Fibroblast of the conjunctiva (primary cell): ENCODE measurements at regions not wholly inside any gene's neighbourhood (a gene's known extent, or its start where the extent isn't known, plus 50 kb on each side); places are given as distances from the start of the nearest gene placed in this dataset.

Experiments used
- DNase-seq: peaks from one replicate; pipeline ENCODE4 v3.0.0-alpha.2; 2010; ENCODE audit warnings: low read depth

GRCh38 chr12:107474099-107474498, 211.5 kb upstream of the PWP1 start:
- DNase-seq: no peak

DNA sequence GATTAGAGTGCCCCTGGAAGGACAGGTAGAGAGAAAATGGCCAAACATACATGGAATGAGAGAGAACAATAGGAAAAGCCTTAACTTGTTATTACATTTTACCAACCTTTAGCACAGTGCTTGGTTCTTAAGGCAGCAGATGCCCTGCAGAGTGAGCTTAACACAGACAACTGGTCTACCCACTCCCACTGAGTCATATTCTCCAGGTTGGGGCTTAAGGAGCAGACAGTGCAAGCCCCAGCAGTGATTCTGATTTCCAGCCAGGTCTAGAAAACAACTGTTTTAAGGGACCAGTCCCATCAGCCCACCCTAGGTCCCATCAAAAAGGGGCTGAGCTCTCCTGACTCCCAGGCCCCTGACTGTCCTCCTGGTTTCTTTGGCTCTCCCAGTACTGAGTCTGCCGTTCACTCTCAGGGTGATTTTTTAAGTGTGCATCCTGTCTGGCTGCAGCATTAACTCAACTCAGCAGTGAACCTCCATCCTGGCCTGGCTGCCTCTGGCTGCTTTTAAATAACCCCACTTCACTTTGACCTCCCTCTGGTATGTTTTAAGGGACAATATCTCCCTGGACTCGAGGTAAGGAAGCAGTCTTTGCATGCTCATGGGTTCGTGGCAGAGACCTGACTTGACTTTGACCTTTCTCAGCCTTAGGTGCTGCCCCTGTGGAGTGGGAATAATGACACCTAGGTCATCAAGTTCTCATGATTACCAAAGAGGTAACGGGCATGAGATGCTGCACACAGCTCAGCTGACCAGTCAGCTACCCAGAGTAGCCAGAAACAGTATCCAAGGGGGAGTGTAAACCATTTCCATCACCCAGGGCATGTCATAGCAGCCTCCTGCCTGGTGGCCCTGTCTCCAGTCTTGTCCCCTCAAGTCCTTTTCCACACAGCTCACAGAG, 210.7 kb upstream of the PWP1 start:
- DNase-seq: no peak

- no peak for DNase-seq
Measured at GRCh38 chr12:107475900-107476299, 209.7 kb upstream of the PWP1 start.

DNA sequence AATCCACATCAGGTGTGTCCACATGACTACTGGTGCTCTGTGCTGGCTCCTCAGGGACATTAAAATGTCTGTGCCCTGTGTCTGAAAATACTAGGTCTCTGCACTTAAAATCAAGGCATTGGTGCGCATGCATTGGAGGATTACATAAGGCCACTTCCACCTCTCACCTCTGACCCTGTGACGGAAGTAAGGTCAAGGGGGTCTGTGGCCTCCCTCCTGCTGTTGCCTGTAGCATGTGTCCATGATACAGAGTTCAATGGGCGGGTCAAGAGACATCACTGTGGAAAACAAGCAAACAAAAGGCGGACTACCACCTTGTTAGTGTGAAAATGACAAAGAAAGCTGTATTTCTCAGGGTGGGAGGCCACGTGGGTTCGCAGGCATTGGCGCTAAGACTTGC, 208.6 kb upstream of the PWP1 start:
- no peak for DNase-seq

DNA sequence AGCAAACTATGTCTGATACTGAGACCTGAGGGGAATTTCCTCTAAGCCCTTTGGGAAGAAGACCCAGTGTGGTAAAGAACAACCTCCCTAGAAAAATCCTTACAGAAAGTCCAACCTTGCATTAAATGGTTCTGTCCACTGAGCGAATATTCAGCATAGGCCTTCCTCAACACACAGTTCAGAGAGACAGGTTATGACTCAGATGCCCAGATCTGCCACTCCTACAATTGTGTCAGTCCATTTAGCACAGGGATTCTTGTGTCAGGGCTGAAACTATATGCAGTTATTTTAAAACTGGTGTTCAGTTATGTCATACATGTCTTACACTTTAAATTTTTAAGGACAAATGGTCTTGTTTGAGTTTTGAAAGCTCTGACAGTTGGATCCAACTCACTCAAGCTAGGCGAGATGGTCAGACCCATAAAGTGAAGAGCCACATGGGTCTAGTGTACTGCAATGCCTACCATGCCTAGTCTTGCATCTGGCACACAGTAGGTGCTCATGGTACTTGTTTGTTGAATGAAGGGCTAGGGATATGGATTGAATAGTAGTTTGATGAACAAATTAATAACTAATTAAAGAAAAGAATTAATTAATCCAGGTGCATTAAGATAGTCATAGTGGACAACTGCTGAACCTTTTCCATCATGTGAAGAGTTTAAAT, 207.5 kb upstream of the PWP1 start:
- DNase-seq: no peak

DNA sequence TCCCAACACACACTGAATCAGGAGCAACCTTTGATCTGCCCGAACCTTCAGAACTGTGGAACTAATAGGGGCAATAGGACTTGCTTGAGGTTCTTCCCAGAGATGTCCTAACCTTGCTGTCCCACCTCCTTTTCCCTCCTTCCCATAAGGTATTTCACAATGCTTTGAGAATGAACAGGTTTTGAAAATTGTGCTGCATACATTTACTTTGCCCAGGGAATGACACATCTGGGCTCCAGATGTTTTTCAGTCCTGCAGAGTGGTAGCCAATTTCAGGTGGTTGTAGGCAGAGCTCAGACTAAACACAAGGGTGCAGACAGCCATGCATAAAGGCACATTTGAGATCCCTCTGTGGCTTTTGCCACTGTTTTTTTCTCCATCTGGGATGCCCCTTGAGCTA, 206.7 kb upstream of the PWP1 start:
- DNase-seq: no peak

DNA sequence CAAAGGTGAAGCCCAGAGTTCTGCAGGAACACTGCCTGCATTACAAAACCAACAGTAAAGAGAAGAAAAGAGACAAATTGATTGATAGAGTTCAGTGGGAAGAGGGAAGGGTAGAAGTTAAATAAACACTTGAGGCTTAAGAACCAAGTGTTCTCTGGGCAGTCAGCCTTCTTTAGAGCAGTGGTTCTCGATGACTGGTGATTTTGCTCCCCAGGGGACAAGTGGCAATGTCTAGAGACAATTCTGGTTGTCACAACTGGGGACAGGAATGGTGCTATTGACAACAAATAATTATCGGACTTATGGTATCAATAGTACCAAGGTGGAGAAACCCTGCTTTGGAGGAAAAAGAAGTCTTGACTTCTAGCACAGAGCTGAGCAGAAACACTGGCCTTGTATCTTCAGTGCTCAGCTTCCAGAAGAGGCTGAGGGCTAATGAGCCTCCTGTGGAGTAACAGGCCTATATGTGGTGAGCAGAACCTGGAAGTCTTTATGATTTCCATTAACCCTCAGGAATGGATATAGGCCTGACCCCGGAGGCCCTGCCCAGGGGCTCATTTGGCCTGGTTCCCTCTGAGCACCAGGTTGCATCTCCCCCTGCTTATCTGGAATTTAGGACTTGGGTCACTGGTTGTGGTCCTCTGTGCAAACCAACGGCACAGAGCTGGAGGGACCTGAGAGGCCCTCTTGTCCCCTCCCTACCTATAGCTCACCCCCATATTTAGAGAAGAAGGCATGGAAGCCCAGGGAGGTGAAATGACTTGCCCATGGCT, 204.6 kb upstream of the PWP1 start:
- DNase-seq: no peak

DNA sequence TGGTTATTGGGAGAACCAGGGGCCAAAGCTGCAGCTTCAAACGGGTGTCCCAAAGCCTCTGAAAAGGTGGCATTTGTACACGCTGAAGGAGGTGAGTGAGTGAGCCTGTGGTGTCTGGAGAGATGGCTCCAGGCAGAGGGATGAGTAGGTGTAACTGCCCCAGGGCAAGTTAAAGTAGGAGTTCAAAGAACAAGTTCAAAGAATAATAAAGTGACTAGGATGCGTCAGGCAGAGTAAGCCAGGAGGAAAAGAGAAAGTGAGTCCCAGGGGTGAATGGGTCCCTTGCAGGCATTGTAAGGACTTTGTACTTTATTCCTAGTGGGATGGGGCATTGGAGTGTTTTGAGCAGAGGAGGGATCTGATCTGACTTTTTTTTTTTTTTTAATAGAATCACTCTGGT, 201.4 kb upstream of the PWP1 start:
- no peak for DNase-seq

- DNase-seq: no peak
Measured at GRCh38 chr12:107484941-107485340, 200.7 kb upstream of the PWP1 start.

- DNase-seq: no peak
Measured at GRCh38 chr12:107485731-107486130, 199.9 kb upstream of the PWP1 start.

GRCh38 chr12:107486140-107486892, 199.3 kb upstream of the PWP1 start:
- DNase-seq: no peak

- no peak for DNase-seq
Measured at GRCh38 chr12:107487011-107487680, 198.5 kb upstream of the PWP1 start.

- no peak for DNase-seq
Measured at GRCh38 chr12:107488666-107489065, 196.9 kb upstream of the PWP1 start.

DNA sequence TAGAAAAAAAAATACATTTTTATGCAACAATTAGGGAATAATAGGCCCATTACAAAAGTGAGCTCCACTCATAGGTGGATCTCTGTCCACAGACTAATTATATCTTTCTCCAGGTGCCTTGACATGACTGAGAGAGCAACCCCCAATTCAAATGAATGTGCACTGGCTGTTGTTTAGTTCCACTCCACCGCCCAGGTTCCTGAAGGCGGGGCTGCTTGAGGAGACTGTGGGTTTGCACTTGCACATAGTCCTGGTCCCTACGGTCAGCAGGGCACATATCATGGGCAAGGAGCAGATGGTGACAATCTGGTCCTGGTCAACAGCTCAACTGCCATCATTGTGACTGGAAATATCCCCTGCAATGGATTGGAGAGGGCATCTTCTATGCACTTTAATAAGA, 195.6 kb upstream of the PWP1 start:
- no peak for DNase-seq

DNA sequence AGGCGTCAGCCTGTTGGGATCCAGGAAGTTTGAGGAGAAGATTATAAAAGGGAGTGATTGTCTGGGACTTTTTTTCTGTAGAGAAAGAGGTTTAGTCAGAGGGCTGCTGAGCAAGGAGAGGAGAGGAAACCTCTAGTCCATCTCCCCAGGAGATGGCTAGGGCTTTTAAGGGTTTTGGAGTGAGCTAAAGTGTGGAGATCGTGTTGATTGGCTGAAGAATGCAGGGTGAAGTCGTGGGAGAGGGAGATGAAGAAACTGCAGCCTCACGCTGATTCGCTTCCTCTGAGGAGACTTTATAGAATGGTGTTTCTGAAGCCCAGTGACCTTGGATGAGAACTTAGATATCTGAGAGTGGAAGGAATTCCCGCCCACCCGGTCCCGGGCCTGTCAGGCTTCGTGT, 193.7 kb upstream of the PWP1 start:
- DNase-seq: no peak

GRCh38 chr12:107492393-107493134, 193.0 kb upstream of the PWP1 start:
- DNase-seq: no peak

DNA sequence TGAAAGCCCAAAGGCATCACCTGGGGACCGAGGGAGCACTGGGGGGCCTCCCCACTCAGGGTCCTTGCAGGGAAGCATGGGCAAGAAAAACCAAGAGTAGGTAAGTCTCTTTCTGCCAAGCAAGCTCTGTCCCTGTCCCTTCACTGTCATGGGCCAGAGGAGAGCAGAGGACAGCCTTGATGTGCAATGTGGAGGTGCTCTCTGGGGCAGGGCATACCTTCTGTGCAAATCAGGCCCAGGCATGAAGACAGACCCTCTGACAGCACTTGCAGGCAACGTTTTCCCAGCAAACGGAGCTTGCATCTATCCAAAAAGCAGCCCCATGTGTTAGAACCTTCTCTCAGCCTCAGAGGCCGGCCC, 192.5 kb upstream of the PWP1 start:
- DNase-seq: no peak

- DNase-seq: no peak
Measured at GRCh38 chr12:107493666-107494065, 191.9 kb upstream of the PWP1 start.

DNA sequence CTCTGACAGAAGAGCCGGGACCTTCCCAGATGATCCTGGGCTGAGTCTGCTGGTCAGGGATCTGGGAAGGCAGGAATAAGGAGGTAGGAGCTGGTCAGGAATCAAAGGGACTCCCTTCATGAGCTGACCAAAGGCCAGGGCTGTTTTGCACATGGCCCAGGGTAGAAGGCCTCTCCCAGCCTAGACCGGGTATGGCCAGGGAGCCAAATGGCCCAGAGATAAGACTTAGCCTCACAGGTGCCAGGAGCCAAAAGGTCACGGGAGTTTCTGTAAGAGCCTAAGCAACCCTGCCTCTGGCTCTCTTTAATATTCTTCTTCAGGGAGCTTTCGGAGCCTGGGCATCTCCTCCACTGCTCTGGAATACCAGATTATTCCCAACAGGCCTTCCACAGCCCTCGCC, 191.3 kb upstream of the PWP1 start:
- no peak for DNase-seq

GRCh38 chr12:107495604-107496003, 190.0 kb upstream of the PWP1 start:
- no peak for DNase-seq

- no peak for DNase-seq
Measured at GRCh38 chr12:107497231-107497630, 188.4 kb upstream of the PWP1 start.
